ENCODE measurements at regions not wholly inside any gene's neighbourhood (a gene's known extent, or its start where the extent isn't known, plus 50 kb on each side); places are given as distances from the start of the nearest gene placed in this dataset.
A peak's percentile ranks its signal among the peaks of the same experiment; 100 is the strongest.

DNA sequence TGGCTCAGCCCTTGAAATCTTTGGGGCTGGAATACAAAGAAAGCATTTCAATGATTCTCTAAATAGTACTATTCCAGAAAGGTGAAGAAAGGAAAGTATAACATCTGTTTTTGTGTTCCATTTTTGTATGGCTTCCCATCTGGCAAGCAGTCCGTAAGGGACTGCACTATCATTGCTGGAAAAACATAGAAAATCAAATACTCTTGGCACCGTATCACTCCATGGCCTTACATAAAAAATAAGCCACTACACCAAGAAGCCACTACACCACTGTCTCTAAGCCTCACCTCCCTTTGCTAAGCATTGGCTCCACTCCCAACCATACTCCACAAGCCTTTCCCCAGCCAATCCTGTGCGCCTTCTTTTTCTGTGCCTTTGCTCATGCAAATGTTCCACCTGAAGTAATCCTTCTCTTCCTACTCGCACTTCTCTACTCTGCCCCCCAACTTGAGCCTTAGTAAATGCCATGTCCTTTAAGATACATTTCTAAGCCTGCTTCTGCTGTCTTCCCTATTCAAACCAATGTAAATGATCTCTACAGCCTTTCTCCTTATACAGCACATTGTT is 454.6 kb upstream of the TUSC1 start (continued):
- TF ChIP-seq PATZ1 (CRISPR knock-in tag; IDR thresholded peaks at IDR 0.05; ENCODE audit: borderline replicate concordance): no peak
- no peak for TF ChIP-seq ZFP30 (CRISPR knock-in tag; IDR thresholded peaks at IDR 0.05)
- TF ChIP-seq, protein P1, sequence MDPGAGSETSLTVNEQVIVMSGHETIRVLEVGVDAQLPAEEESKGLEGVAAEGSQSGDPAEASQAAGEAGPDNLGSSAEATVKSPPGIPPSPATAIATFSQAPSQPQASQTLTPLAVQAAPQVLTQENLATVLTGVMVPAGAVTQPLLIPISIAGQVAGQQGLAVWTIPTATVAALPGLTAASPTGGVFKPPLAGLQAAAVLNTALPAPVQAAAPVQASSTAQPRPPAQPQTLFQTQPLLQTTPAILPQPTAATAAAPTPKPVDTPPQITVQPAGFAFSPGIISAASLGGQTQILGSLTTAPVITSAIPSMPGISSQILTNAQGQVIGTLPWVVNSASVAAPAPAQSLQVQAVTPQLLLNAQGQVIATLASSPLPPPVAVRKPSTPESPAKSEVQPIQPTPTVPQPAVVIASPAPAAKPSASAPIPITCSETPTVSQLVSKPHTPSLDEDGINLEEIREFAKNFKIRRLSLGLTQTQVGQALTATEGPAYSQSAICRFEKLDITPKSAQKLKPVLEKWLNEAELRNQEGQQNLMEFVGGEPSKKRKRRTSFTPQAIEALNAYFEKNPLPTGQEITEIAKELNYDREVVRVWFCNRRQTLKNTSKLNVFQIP (CRISPR knock-in tag; IDR thresholded peaks at IDR 0.05; ENCODE audit: borderline replicate concordance, low read depth): no peak
- no peak for TF ChIP-seq ARNTL (CRISPR knock-in tag; IDR thresholded peaks at IDR 0.05; ENCODE audit: borderline replicate concordance, low read depth)
- no peak for TF ChIP-seq TCF4 (CRISPR knock-in tag; IDR thresholded peaks at IDR 0.05; ENCODE audit: borderline replicate concordance)
- no peak for TF ChIP-seq ZNF70 (CRISPR knock-in tag; IDR thresholded peaks at IDR 0.05)
- TF ChIP-seq GLIS3 (CRISPR knock-in tag; IDR thresholded peaks at IDR 0.05): no peak
- TF ChIP-seq ZFP3 (CRISPR knock-in tag; IDR thresholded peaks at IDR 0.05): no peak
- TF ChIP-seq ISL1 (CRISPR knock-in tag; IDR thresholded peaks at IDR 0.05): no peak
- TF ChIP-seq RARB (CRISPR knock-in tag; IDR thresholded peaks at IDR 0.05): no peak
- TF ChIP-seq SNAI2 (CRISPR knock-in tag; IDR thresholded peaks at IDR 0.05): no peak
- TF ChIP-seq OSR1 (CRISPR knock-in tag; IDR thresholded peaks at IDR 0.05): no peak
- TF ChIP-seq ZNF8 (CRISPR knock-in tag; IDR thresholded peaks at IDR 0.05): no peak
- TF ChIP-seq BACH2 (CRISPR knock-in tag; IDR thresholded peaks at IDR 0.05; ENCODE audit: borderline replicate concordance): no peak

- no peak for TF ChIP-seq ZNF565 (CRISPR knock-in tag; conservative IDR thresholded peaks at IDR 0.05; ENCODE audit: low read depth)
- TF ChIP-seq RARB (CRISPR knock-in tag; IDR thresholded peaks at IDR 0.05): no peak
- TF ChIP-seq GLIS3 (CRISPR knock-in tag; IDR thresholded peaks at IDR 0.05): no peak
- TF ChIP-seq TOX (CRISPR knock-in tag; IDR thresholded peaks at IDR 0.05; ENCODE audit: borderline replicate concordance): no peak
- no peak for TF ChIP-seq CSDC2 (CRISPR knock-in tag; IDR thresholded peaks at IDR 0.05)
- TF ChIP-seq ESRRG (CRISPR knock-in tag; IDR thresholded peaks at IDR 0.05): no peak
- no peak for TF ChIP-seq SNAI2 (CRISPR knock-in tag; IDR thresholded peaks at IDR 0.05)
- TF ChIP-seq TCF4 (CRISPR knock-in tag; IDR thresholded peaks at IDR 0.05; ENCODE audit: borderline replicate concordance): no peak
- TF ChIP-seq BACH2 (CRISPR knock-in tag; IDR thresholded peaks at IDR 0.05; ENCODE audit: borderline replicate concordance): no peak
- TF ChIP-seq ISL1 (CRISPR knock-in tag; IDR thresholded peaks at IDR 0.05): no peak
- no peak for TF ChIP-seq TSHZ2 (CRISPR knock-in tag; IDR thresholded peaks at IDR 0.05)
- no peak for TF ChIP-seq PPARA (CRISPR knock-in tag; IDR thresholded peaks at IDR 0.05; ENCODE audit: borderline replicate concordance)
- peak; percentile 71 for ATAC-seq
Measured at GRCh38 chr9:26131886-26132285, 453.6 kb upstream of the TUSC1 start.

DNA sequence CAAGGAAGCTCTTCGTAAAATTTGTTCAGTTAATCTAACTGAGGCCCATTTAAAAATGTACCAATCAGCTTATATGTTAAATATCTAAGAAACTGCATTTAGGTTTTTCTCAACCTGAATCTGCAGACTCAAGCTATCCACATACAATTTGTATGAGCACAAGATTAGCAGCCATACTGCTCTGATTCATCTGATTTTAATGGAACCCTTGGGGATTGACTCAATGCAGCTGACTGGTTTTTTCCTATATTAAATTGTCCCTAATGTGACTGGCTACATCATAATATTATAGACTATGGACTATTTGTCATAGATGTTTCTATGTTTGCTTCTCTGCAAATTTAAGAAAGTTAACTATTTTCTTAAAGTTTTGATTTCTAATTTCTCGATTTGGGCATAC is 451.0 kb upstream of the TUSC1 start:
- TF ChIP-seq, protein P2, sequence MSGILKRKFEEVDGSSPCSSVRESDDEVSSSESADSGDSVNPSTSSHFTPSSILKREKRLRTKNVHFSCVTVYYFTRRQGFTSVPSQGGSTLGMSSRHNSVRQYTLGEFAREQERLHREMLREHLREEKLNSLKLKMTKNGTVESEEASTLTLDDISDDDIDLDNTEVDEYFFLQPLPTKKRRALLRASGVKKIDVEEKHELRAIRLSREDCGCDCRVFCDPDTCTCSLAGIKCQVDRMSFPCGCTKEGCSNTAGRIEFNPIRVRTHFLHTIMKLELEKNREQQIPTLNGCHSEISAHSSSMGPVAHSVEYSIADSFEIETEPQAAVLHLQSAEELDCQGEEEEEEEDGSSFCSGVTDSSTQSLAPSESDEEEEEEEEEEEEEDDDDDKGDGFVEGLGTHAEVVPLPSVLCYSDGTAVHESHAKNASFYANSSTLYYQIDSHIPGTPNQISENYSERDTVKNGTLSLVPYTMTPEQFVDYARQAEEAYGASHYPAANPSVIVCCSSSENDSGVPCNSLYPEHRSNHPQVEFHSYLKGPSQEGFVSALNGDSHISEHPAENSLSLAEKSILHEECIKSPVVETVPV (CRISPR knock-in tag; IDR thresholded peaks at IDR 0.05): no peak
- TF ChIP-seq ZFP30 (CRISPR knock-in tag; IDR thresholded peaks at IDR 0.05) (no peak), ZNF565 (CRISPR knock-in tag; conservative IDR thresholded peaks at IDR 0.05; ENCODE audit: low read depth) (no peak), SNAI2 (CRISPR knock-in tag; IDR thresholded peaks at IDR 0.05) (no peak), ISL1 (CRISPR knock-in tag; IDR thresholded peaks at IDR 0.05) (no peak), ZNF8 (CRISPR knock-in tag; IDR thresholded peaks at IDR 0.05) (no peak), GLIS3 (CRISPR knock-in tag; IDR thresholded peaks at IDR 0.05) (no peak), ZC3H10 (CRISPR knock-in tag; IDR thresholded peaks at IDR 0.05) (no peak), TSHZ2 (CRISPR knock-in tag; IDR thresholded peaks at IDR 0.05) (no peak), ARNTL (CRISPR knock-in tag; IDR thresholded peaks at IDR 0.05; ENCODE audit: borderline replicate concordance, low read depth) (no peak), PATZ1 (CRISPR knock-in tag; IDR thresholded peaks at IDR 0.05; ENCODE audit: borderline replicate concordance) (no peak)
- TF ChIP-seq, protein P1 (CRISPR knock-in tag; IDR thresholded peaks at IDR 0.05; ENCODE audit: borderline replicate concordance, low read depth): no peak
- ATAC-seq: no peak

Measured in SK-N-SH treated with all-trans-retinoic acid at 6 μM for 48 hours (cell line).